Endothelial cell of umbilical vein (primary cell): ENCODE measurements at regions not wholly inside any gene's neighbourhood (a gene's known extent, or its start where the extent isn't known, plus 50 kb on each side); places are given as distances from the start of the nearest gene placed in this dataset.
"Not testable (repeated sequence)": the region's sequence is repeated elsewhere in the genome, so short reads cannot be mapped to it uniquely, and the experiment has no call there.

Experiments used
- CTCF ChIP-seq, 2 donors: IDR thresholded peaks; 1 replicate in 1 of 2; 2 replicates in 1 of 2; pipeline ENCODE4 v1.5.1; 2011; ENCODE audit warnings: low read length in 2 of 2, mild to moderate bottlenecking in 2 of 2, moderate library complexity in 2 of 2, control low read depth in 1 of 2, inconsistent platforms in 1 of 2, low read depth in 1 of 2; ENCODE audit not compliant: insufficient read depth in 1 of 2; ENCODE audit errors: extremely low read depth in 1 of 2
- EZH2 ChIP-seq: IDR thresholded peaks from 2 replicates; pipeline ENCODE4 v1.6.1; 2012; ENCODE audit warnings: borderline replicate concordance, low read depth, mild to moderate bottlenecking, moderate library complexity, low read length, inconsistent platforms; ENCODE audit not compliant: severe bottlenecking
- JUN ChIP-seq: IDR thresholded peaks from 2 replicates; pipeline ENCODE4 v1.6.1; 2011; ENCODE audit warnings: borderline replicate concordance, low read depth; ENCODE audit not compliant: insufficient read length, insufficient read depth
- MAX ChIP-seq: IDR thresholded peaks from 2 replicates; pipeline ENCODE4 v1.6.1; 2011; ENCODE audit not compliant: insufficient read depth, insufficient read length
- POLR2A ChIP-seq: IDR thresholded peaks from 2 replicates; pipeline ENCODE4 v1.6.1; 2012; ENCODE audit warnings: low read depth, mild to moderate bottlenecking, control low read depth, low read length

- not testable (repeated sequence) for TF ChIP-seq JUN; CTCF (IDR thresholded peaks at IDR 0.05; ENCODE audit: extremely low read depth in 1 of 2, insufficient read depth in 1 of 2, low read depth in 1 of 2, low read length in 2 of 2); MAX; POLR2A; EZH2
Observed at GRCh38 chr21:15453785-15454184, 276.0 kb upstream of the USP25 start.
